GM21381 (cell line): ENCODE measurements at regions not wholly inside any gene's neighbourhood (a gene's known extent, or its start where the extent isn't known, plus 50 kb on each side); places are given as distances from the start of the nearest gene placed in this dataset.

Source experiments
- ATAC-seq: cut with Tn5 transposase; IDR thresholded peaks from one replicate; pipeline ENCODE4 v1.9.1; 2021; ENCODE audit warnings: mild to moderate bottlenecking, moderate library complexity; ENCODE audit not compliant: unreplicated experiment

DNA sequence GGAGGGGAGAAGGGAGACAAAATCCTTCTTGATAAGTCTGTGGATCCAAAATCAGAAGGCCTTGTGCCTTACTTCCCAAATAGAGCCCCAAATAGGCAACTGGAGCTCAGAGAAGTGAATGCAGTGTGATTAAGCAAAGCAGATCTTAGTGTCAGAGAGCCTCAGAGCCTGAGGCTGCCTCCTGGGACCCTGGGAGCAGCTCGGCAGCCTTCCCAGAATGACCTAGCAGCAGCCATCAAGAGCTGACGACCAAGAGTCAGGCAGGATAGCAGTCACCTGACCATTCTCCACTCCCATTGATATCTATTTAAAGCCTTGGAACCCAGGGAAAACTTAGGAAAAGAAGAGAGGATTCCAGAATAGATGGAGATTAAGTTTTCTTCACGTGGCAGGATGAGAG is 78.0 kb upstream of the SMYD2 start:
- no peak for ATAC-seq

DNA sequence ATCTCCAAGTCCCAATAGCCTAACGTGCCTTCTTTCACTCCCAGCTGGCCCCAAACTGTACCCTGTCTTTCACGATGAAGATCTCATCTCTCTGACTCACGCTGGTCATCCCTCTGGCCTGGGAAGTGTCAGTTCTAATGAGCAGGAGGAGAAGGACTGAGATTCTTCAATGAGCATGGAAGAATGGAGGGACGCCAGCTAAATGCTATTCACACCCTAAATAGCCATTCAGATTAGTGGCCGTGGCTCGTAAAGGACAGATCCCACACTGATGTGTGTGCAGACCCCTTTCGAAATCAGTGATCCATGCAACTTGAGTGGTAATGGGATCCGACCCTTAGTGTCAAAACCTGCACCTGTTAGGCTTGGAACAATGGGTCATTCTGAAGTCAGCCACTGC is 75.9 kb upstream of the SMYD2 start:
- no peak for ATAC-seq

GRCh38 chr1:214208460-214208859 is 72.5 kb upstream of the SMYD2 start:
- ATAC-seq = no peak

- ATAC-seq = no peak
Observed at GRCh38 chr1:214209260-214209808, 71.6 kb upstream of the SMYD2 start.

- no peak for ATAC-seq
Observed at GRCh38 chr1:214213136-214213535, 67.8 kb upstream of the SMYD2 start.

- no peak for ATAC-seq
Observed at GRCh38 chr1:214214851-214215250, 66.1 kb upstream of the SMYD2 start.

DNA sequence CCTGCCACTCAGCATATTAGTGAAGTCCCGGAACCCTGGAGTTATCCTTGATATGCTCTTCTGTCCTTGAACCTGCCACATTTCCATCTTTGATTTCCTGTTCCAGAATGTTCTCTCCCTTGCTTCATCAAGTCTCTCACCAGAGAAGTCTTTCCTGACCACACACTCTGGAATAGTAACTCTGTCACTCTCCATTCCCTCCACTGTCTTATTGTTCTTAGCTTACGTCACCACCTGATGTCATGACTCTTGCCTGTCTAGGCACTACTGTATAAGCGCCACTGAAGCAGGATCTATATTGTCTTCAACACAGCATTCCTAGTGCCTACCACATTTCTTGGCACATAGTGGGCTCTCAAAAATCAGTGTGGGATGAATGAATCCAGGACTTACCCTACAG is 65.4 kb upstream of the SMYD2 start:
- ATAC-seq = no peak

DNA sequence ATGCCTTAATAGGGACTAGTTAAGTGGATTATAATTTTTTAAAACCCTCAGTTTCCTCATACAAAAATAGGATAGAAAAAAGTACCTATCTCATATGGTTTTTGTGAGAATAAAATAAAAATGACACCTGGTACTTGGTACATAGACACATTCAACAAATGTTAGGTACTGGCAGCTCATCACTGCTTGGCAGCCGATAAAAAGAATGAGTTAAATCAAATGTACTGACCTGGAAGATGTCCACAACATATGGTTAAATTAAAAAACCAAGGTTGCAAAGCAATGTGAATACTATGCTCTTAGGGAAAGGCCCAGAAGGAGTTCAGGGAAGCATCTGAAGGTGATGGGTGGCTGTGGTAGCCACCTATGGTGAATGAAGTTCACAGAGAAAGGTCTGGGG is 64.9 kb upstream of the SMYD2 start:
- ATAC-seq = no peak

GRCh38 chr1:214216779-214217178 is 64.2 kb upstream of the SMYD2 start:
- ATAC-seq = no peak

- no peak for ATAC-seq
Observed at GRCh38 chr1:214219902-214220301, 61.1 kb upstream of the SMYD2 start.

DNA sequence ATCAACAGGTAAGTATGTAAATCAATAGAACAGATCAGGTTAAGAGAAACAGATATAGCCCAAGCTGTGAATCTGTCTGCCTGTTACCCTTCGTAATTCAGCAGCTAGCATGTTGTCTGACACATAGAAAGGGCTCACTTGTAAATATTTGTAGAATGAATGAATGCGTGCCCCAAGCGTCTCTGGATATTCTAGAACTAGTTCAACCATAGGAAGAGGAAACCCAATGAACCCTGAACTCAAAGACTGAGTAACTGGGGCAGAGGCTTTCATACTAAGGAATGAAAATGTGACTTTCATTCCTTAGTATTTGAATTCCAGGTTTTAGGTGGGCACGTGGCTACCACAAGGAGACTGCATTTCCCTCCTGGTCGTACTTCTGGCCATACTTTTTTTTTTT is 60.1 kb upstream of the SMYD2 start:
- ATAC-seq = no peak

DNA sequence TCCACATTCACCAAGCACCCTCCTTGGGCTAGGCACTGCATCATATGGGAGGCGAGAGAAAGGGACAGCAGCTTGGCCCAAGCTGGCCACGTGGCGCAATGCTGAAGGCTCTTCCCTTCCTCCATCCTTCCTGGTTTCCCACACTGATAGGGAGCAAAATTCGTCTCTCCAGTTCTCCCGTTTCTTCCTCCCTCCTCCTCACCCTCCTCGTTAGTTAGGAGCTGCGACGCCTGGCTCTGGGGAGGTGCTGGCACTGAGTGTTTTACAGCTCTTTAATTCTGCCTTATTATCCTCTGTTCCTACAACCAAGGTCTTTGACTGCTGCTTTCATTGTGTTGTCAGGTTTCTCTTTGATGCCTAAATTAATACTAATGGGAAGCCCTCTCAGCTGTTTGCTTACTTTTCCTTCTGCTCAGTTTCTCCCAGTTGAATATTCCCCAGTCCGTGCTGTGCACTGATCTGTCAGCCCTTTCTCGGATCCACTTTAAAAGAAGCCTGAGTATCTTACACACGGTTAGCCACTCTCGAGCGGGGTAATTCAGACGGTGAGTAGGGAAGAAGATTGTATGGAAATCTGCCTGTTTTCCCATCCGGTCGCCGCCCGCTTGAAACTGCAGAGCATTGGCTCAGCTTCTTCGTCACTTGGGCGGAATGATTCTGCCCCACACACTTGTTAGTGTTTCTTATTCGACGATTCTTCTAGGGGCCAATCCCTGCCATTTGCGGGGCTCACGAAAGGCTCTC is 56.2 kb upstream of the SMYD2 start:
- ATAC-seq = no peak

DNA sequence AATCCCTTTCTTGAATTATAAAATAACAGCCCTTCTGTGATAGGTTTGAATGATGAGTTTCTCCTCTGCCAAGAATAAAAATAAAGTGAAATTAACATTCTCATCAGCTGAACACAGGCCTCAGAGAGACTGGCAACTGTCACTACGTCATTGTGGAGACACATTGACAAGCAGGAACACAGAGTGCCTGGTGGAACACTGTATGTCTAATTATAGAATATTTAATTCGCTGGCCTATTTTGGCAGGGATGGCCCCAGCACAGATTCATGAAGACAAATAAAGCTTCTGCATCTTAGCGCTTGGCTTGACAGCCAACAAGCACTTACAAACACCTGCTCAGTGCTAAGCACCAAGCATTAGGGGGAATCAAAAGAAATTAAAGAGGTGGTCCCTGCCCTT is 52.0 kb upstream of the SMYD2 start:
- no peak for ATAC-seq

- no peak for ATAC-seq
Observed at GRCh38 chr1:214229736-214230135, 51.2 kb upstream of the SMYD2 start.
